ENCODE measurements at regions not wholly inside any gene's neighbourhood (a gene's known extent, or its start where the extent isn't known, plus 50 kb on each side); places are given as distances from the start of the nearest gene placed in this dataset.

- TF ChIP-seq POLR2A (IDR thresholded peaks at IDR 0.05) (no peak), CTCF (IDR thresholded peaks at IDR 0.05) (no peak)
Observed at GRCh38 chr4:144403893-144404292, 242.1 kb upstream of the HHIP start.
